MG63 (cell line): ENCODE measurements at regions not wholly inside any gene's neighbourhood (a gene's known extent, or its start where the extent isn't known, plus 50 kb on each side); places are given as distances from the start of the nearest gene placed in this dataset.

ENCODE experiments used
- DNase-seq: peaks from one replicate; pipeline ENCODE4 v3.0.0-alpha.2; 2020
- H3K27me3 ChIP-seq: fragments of 250-450 bp; sonication (Bioruptor Pico); 2 replicates; pipeline ENCODE4 v1.5.1; 2020; ENCODE audit warnings: mild to moderate bottlenecking, moderate library complexity
- H3K36me3 ChIP-seq: fragments of 250-450 bp; sonication (Bioruptor Pico); 2 replicates; pipeline ENCODE4 v1.5.1; 2020; ENCODE audit warnings: mild to moderate bottlenecking, moderate library complexity
- H3K4me3 ChIP-seq: fragments of 250-450 bp; sonication (Bioruptor Pico); 2 replicates; pipeline ENCODE4 v1.5.1; 2020; ENCODE audit warnings: mild to moderate bottlenecking, moderate library complexity
- H3K9me3 ChIP-seq: fragments of 250-450 bp; sonication (Bioruptor Pico); 2 replicates; pipeline ENCODE4 v1.5.1; 2020; ENCODE audit warnings: mild to moderate bottlenecking, moderate library complexity

DNA sequence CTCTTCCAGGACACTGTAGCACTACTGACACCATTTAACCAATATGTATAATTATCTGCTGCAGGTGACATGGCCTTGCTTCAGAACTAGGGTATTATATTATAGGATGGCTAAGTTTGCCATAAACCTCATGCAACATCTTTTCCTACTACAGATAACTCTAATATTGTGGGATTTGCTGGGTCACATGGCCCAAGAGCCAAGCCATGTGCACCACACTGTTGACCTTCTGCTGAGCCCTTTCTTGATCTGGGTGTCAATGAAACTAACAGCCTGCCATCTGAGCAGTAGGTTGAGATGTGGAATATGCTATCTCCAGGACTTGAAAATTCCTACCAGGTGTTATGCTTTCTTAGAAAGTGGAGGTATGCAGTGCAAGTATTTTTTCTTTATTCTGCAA, 2291.1 kb downstream of the MRPL39 start:
- no peaks in the 10 kb centered on the region for H3K27me3 ChIP-seq
- no peak overlapping the region for H3K4me3 ChIP-seq
- no peak for DNase-seq
- no peaks in the 10 kb centered on the region for H3K36me3 ChIP-seq
- H3K9me3 ChIP-seq: no peaks in the 10 kb centered on the region

GRCh38 chr21:23308741-23309140, 2298.5 kb downstream of the MRPL39 start:
- Histone ChIP-seq H3K9me3 (no peaks in the 10 kb centered on the region), H3K4me3 (no peak overlapping the region), H3K36me3 (no peaks in the 10 kb centered on the region), H3K27me3 (no peaks in the 10 kb centered on the region)
- DNase-seq: no peak

GRCh38 chr21:23307065-23307464, 2300.2 kb downstream of the MRPL39 start:
- DNase-seq: no peak
- Histone ChIP-seq H3K9me3 (no peaks in the 10 kb centered on the region), H3K27me3 (no peaks in the 10 kb centered on the region), H3K36me3 (no peaks in the 10 kb centered on the region), H3K4me3 (no peak overlapping the region)

DNA sequence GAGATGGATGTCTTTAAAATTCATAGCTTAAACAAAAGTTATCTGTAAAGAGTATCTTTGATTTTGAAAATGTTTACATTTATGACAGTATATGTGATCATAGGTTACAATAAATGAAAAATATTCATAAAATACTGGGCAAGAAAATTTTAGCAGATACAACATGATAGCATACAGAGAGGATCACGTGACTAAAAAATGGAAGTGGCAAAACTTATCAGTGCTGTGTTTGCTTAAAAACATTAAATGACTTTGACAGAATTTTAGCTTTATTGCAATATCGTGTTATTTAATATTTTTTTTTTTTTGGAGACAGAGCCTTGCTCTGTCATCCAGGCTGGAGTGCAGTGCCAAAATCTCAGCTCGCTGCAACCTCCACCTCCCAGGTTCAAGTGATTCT, 2294.1 kb downstream of the NCAM2 start:
- Histone ChIP-seq H3K4me3 (no peak overlapping the region), H3K36me3 (no peaks in the 10 kb centered on the region), H3K27me3 (no peaks in the 10 kb centered on the region), H3K9me3 (no peaks in the 10 kb centered on the region)
- DNase-seq: no peak

- Histone ChIP-seq H3K9me3 (no peaks in the 10 kb centered on the region), H3K36me3 (no peaks in the 10 kb centered on the region), H3K4me3 (no peak overlapping the region), H3K27me3 (no peaks in the 10 kb centered on the region)
- DNase-seq: no peak
Measured at GRCh38 chr21:23281917-23282316, 2283.7 kb downstream of the NCAM2 start.

- Histone ChIP-seq H3K9me3 (no peaks in the 10 kb centered on the region), H3K36me3 (no peaks in the 10 kb centered on the region), H3K4me3 (no peak overlapping the region), H3K27me3 (no peaks in the 10 kb centered on the region)
- DNase-seq: no peak
Measured at GRCh38 chr21:23249760-23250159, 2251.6 kb downstream of the NCAM2 start.

- no peaks in the 10 kb centered on the region for H3K9me3 ChIP-seq
- no peaks in the 10 kb centered on the region for H3K36me3 ChIP-seq
- no peaks in the 10 kb centered on the region for H3K27me3 ChIP-seq
- no peak overlapping the region for H3K4me3 ChIP-seq
- DNase-seq: no peak
Measured at GRCh38 chr21:23247334-23247733, 2249.1 kb downstream of the NCAM2 start.

DNA sequence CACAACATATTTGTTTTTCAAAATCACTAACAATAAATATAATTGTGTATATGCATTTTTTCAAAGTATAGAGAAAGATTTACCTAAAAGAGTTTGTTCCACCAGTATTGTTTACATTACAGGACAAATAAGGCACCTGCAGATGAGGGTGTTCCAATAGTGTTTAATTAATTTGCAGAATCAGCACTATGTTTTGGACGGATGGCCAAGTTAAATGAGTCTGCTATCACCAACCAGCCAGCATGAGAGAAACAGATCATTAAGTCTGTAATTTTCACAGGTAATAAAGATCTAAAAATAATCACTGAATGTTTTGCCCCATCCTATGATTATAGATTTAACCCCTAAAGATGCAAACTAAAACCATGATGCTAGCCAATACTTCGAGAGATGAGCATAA, 2247.0 kb downstream of the NCAM2 start:
- H3K27me3 ChIP-seq: no peaks in the 10 kb centered on the region
- no peaks in the 10 kb centered on the region for H3K9me3 ChIP-seq
- no peak overlapping the region for H3K4me3 ChIP-seq
- no peaks in the 10 kb centered on the region for H3K36me3 ChIP-seq
- no peak for DNase-seq

DNA sequence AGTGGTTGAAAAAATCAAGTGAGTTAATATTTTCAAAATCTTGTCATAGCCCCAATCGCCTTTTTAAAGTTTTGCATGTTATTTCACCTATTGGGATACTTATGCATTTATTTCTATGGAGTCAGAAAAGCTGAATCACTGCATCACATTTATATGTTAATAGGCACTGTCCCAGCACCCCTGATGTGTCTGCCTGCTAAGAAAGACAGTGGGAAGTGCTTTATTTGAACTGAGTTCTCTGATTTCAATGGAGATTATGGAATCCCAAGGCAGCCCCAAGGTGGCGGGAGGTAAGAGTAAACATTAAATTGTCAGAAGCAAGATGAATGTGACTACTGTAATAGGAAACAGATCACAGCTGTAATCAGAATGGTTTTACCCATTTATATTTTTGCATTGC, 2225.7 kb downstream of the NCAM2 start:
- no peaks in the 10 kb centered on the region for H3K9me3 ChIP-seq
- no peaks in the 10 kb centered on the region for H3K36me3 ChIP-seq
- H3K4me3 ChIP-seq: no peak overlapping the region
- no peak for DNase-seq
- no peaks in the 10 kb centered on the region for H3K27me3 ChIP-seq

- H3K4me3 ChIP-seq: no peak overlapping the region
- DNase-seq: no peak
Measured at GRCh38 chr21:23218667-23219066, 2220.5 kb downstream of the NCAM2 start.

DNA sequence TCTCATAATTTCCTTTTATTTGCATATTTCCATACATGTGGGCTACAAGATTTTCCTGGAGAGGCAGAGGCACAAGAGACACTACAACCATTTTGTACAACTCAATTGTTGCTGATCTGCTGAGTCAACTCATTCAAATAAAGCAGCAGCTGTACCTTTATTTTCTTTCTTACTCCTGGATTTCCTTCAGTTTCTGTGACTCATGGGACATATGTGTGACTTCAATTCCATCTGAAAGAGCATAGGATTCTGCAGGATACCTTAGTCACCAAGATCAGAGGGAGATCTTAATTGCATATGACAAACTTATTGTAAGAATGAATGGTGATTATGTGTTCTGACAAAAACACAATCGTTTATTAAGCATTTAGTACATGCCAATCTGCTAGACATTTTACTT, 2219.4 kb downstream of the NCAM2 start:
- H3K27me3 ChIP-seq: no peaks in the 10 kb centered on the region
- H3K9me3 ChIP-seq: peaks cover 1% of the 10 kb centered on the region; the same call in 1 of the 2 replicates
- H3K36me3 ChIP-seq: no peaks in the 10 kb centered on the region
- H3K4me3 ChIP-seq: no peak overlapping the region
- DNase-seq: no peak

More at GRCh38 chr21:23218667-23219066, 2220.5 kb downstream of the NCAM2 start:
- Histone ChIP-seq H3K36me3 (no peaks in the 10 kb centered on the region), H3K9me3 (no peaks in the 10 kb centered on the region; the same call in 1 of the 2 replicates), H3K27me3 (no peaks in the 10 kb centered on the region)

DNA sequence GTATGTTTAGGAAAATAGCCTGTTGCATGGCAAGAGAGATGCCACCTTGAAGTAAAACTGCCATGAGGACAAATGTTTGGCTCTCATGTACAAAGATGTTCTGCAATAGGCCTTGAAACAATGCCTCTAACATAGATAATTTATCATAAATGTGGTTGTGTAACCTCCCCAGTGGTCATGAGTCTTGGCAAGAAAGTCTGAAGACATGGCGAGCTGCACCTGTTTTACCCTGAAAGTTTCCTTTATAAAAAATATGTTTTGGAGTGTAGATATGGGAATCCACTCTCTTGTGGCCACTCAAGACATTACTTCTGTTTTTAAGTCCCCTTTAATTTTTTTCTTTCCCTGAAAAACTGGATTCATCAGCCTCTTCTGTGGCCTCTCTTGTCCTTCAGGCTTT, 2217.1 kb downstream of the NCAM2 start:
- no peak for DNase-seq
- peaks cover 3% of the 10 kb centered on the region; the same call in 1 of the 2 replicates for H3K9me3 ChIP-seq
- H3K27me3 ChIP-seq: no peaks in the 10 kb centered on the region
- no peaks in the 10 kb centered on the region for H3K36me3 ChIP-seq
- no peak overlapping the region for H3K4me3 ChIP-seq
